CD4-positive, alpha-beta memory T cell (primary cell): ENCODE measurements at regions not wholly inside any gene's neighbourhood (a gene's known extent, or its start where the extent isn't known, plus 50 kb on each side); places are given as distances from the start of the nearest gene placed in this dataset.
A peak's percentile ranks its signal among the peaks of the same experiment; 100 is the strongest.

Source experiments
- CTCF ChIA-PET: fragments of 350-600 bp; sonication (Branson Sonifier 250); formaldehyde crosslinking; loops from one replicate; lab custom pipeline; 2021; ENCODE audit warnings: inconsistent platforms; ENCODE audit not compliant: partially characterized antibody; lab: Charles Lee
- POLR2A ChIA-PET: fragments of 350-600 bp; sonication (Branson Sonifier 250); formaldehyde crosslinking; loops from one replicate; lab custom pipeline; 2021; ENCODE audit not compliant: partially characterized antibody; lab: Charles Lee
- DNase-seq, 5 donors: peaks; one replicate each; pipeline versions ENCODE4 v3.0.0 to v3.0.0-alpha.2; 2020 to 2022; ENCODE audit warnings: mixed read lengths in 1 of 5
- H3K27ac ChIP-seq: one replicate; pipeline ENCODE4 v1.7.0; 2013; ENCODE audit warnings: low read depth, low read length
- H3K27me3 ChIP-seq: 2 replicates; pipeline ENCODE4 v1.7.0; 2013; ENCODE audit warnings: mild to moderate bottlenecking, low read length, moderate library complexity; ENCODE audit not compliant: insufficient read depth
- H3K36me3 ChIP-seq: 2 replicates; pipeline ENCODE4 v1.7.0; 2013; ENCODE audit warnings: mild to moderate bottlenecking, low read length, moderate library complexity; ENCODE audit not compliant: insufficient read depth
- H3K4me1 ChIP-seq: 2 replicates; pipeline ENCODE4 v1.7.0; 2013; ENCODE audit warnings: mild to moderate bottlenecking, low read length, moderate library complexity; ENCODE audit not compliant: insufficient read depth
- H3K4me3 ChIP-seq, 2 donors: one replicate each; pipeline ENCODE4 v1.7.0; 2013; ENCODE audit warnings: low read length in 2 of 2, mild to moderate bottlenecking in 1 of 2
- H3K9me3 ChIP-seq, 2 donors: one replicate each; pipeline ENCODE4 v1.7.0; 2013; ENCODE audit warnings: low read length in 2 of 2, control low read depth in 1 of 2; ENCODE audit not compliant: control insufficient read depth in 1 of 2
- H3K27ac Mint-ChIP-seq, 7 donors: one replicate each; pipeline ENCODE4 v1.8.0; 2020 to 2021; ENCODE audit warnings: mixed read lengths in 7 of 7, mild to moderate bottlenecking in 6 of 7, inconsistent platforms in 3 of 7, moderate library complexity in 3 of 7
- H3K27me3 Mint-ChIP-seq, 2 donors: one replicate each; pipeline ENCODE4 v1.8.0; 2020 to 2021; ENCODE audit warnings: mixed read lengths in 2 of 2
- H3K36me3 Mint-ChIP-seq, 2 donors: one replicate each; pipeline ENCODE4 v1.8.0; 2020 to 2021; ENCODE audit warnings: mixed read lengths in 2 of 2, inconsistent platforms in 1 of 2, mild to moderate bottlenecking in 1 of 2
- H3K4me1 Mint-ChIP-seq, 4 donors: one replicate each; pipeline ENCODE4 v1.8.0; 2020 to 2021; ENCODE audit warnings: mixed read lengths in 4 of 4, mild to moderate bottlenecking in 1 of 4
- H3K4me3 Mint-ChIP-seq, 8 donors: one replicate each; pipeline ENCODE4 v1.8.0; 2020 to 2021; ENCODE audit warnings: mixed read lengths in 8 of 8, mild to moderate bottlenecking in 7 of 8, moderate library complexity in 6 of 8, inconsistent platforms in 3 of 8
- H3K9me3 Mint-ChIP-seq, 8 donors: one replicate each; pipeline ENCODE4 v1.8.0; 2020 to 2021; ENCODE audit warnings: mixed read lengths in 8 of 8, mild to moderate bottlenecking in 5 of 8, inconsistent platforms in 3 of 8, moderate library complexity in 1 of 8
- intact Hi-C: fragments of 100-400 bp; cut with micrococcal nuclease; formaldehyde crosslinking; loops from one replicate; pipeline ENCODE4 v1.15.1; 2023

DNA sequence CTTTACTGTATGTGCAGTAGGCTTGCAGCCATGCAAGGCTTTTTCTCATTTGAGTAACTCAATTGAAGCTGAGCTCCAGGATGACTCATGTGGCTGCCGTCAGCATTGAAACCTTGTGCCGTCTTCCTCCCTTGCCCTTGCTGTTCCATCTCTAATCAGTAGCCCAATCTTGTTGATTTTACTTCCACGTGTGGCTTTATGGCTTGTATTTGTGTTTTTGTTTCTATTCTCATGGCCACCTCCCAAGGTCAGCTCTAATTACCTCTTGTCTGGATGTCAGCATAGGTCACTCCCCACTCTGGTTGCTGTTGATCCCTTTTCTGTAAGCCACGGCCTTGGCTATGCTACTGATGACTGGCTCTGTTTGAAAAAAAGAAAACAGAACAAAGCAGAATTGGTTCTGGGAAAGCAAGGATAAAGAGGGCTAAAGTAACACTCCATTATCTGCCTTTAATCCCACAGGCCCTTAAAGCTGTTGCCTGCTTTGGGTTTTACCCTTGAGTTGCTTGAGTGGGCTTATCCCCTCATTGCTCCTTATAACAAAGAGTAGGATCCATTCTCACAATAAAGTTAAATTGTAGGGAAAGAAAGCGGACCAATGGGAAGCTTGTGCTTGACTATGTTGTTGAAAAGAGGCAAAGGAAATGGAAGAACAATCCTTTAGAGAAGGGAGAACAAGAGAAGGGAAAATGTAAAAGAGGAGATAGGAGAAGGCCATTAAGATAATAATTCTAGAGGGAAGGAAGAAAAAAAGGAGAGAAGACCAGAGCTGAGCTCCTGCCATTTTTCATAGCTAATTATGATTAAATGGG lies 173.9 kb upstream of the PGRMC2 start:
- CTCF ChIA-PET: no interaction called here
- Mint-ChIP-seq H3K36me3 (no peaks in the 10 kb centered on the region), H3K27me3 (peaks cover 0 to 2% of the 10 kb centered on the region in 2 donors), H3K9me3 (no peaks in the 10 kb centered on the region), H3K4me3 (no peak overlapping the region), H3K4me1 (no peaks in the 10 kb centered on the region), H3K27ac (no peak overlapping the region)
- DNase-seq: no peak
- POLR2A ChIA-PET: no interaction called here
- Histone ChIP-seq H3K36me3 (no peaks in the 10 kb centered on the region), H3K4me3 (no peak overlapping the region), H3K9me3 (no peaks in the 10 kb centered on the region), H3K4me1 (no peaks in the 10 kb centered on the region), H3K27ac (no peak overlapping the region), H3K27me3 (no peaks in the 10 kb centered on the region)
- intact Hi-C loops: no loop called here

DNA sequence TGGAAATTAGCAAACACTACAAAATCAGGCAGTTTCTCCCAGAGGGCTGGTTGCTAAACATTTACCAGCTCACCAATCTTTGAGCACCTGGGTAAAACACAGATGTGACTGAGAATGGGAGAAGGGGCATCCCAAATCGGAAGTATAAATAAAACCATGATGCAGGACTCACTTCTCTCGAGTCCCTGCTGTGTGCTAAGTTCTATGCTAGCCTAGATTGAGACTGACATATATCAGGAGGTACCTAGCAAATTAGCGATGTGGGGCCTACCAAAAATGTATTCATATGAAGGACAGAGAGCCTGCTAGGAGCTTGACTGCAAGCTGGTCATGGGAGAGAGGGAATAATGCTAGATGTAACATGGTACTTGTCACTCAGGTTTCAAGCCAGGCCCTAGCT lies 171.9 kb upstream of the PGRMC2 start:
- Histone ChIP-seq H3K27me3 (no peaks in the 10 kb centered on the region), H3K4me3 (no peak overlapping the region), H3K4me1 (no peaks in the 10 kb centered on the region), H3K9me3 (no peaks in the 10 kb centered on the region), H3K36me3 (no peaks in the 10 kb centered on the region), H3K27ac (no peak overlapping the region)
- Mint-ChIP-seq H3K4me3 (no peak overlapping the region), H3K4me1 (no peaks in the 10 kb centered on the region), H3K9me3 (no peaks in the 10 kb centered on the region), H3K36me3 (no peaks in the 10 kb centered on the region), H3K27ac (no peak overlapping the region), H3K27me3 (peaks cover 0 to 3% of the 10 kb centered on the region in 2 donors)
- POLR2A ChIA-PET: no interaction called here
- CTCF ChIA-PET: no interaction called here
- intact Hi-C loops: no loop called here
- no peak for DNase-seq

DNA sequence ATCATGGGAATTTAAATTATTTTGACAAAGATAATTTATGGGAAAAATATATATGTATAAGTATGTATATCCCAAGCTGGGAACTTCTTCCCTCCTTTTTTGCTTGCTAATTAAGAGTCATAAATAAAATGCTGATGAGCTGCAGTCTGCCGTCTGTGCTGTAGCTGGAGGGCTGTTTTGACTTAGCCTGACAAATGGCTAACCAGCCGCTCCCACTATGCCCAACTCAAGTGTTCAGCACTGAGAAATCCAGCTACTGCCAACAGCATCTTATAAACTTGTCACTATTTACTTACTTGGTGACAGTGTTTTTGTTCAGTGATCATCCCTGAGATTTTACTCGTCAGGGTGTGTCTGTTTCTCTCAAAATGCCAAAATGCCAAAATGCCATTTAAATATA lies 171.2 kb upstream of the PGRMC2 start:
- Histone ChIP-seq H3K4me1 (no peaks in the 10 kb centered on the region), H3K27me3 (no peaks in the 10 kb centered on the region), H3K36me3 (no peaks in the 10 kb centered on the region), H3K27ac (no peak overlapping the region), H3K4me3 (no peak overlapping the region), H3K9me3 (no peaks in the 10 kb centered on the region)
- H3K9me3 Mint-ChIP-seq: no peaks in the 10 kb centered on the region
- POLR2A ChIA-PET: no interaction called here
- CTCF ChIA-PET: no interaction called here
- H3K27me3 Mint-ChIP-seq: peaks cover 0 to 3% of the 10 kb centered on the region in 2 donors
- no peak overlapping the region for H3K27ac Mint-ChIP-seq
- H3K4me3 Mint-ChIP-seq: no peak overlapping the region
- H3K4me1 Mint-ChIP-seq: peaks cover 0 to 5% (median 2%) of the 10 kb centered on the region in 4 donors
- no peak for DNase-seq
- H3K36me3 Mint-ChIP-seq: no peaks in the 10 kb centered on the region
- intact Hi-C loops: no loop called here

DNA sequence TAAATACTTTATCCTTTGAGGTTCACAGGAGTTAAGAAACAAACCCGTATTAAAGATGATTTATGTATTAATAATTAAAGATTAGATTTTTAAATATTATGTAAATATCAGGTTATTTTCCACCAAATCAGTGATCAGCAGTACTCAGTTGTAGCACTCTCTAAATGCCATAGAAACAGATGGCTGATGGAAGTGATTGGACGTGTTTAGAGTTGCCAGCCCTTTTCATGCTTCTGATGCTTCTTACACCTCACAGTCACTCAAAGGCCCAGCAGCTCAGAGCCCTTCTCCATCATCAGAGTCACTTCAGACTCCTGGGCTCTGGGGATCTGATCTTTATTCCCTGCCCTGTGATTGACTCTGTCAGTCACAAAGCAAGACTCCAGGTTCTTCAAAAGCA lies 170.1 kb upstream of the PGRMC2 start:
- Mint-ChIP-seq H3K9me3 (no peaks in the 10 kb centered on the region), H3K36me3 (no peaks in the 10 kb centered on the region), H3K4me3 (no peak overlapping the region), H3K4me1 (peaks cover 0 to 5% (median 3%) of the 10 kb centered on the region in 4 donors), H3K27ac (no peak overlapping the region), H3K27me3 (peaks cover 0 to 3% of the 10 kb centered on the region in 2 donors)
- Histone ChIP-seq H3K27ac (no peak overlapping the region), H3K4me3 (no peak overlapping the region), H3K27me3 (no peaks in the 10 kb centered on the region), H3K36me3 (no peaks in the 10 kb centered on the region), H3K9me3 (no peaks in the 10 kb centered on the region), H3K4me1 (no peaks in the 10 kb centered on the region)
- ChIA-PET CTCF (interaction anchor here (1.6 kb wide), 1 partner anchor 11 kb away, joined by 3 read pairs; no protein-coding TSS in a partner anchor), POLR2A (no interaction called here)
- no peak for DNase-seq
- intact Hi-C loops: no loop called here

DNA sequence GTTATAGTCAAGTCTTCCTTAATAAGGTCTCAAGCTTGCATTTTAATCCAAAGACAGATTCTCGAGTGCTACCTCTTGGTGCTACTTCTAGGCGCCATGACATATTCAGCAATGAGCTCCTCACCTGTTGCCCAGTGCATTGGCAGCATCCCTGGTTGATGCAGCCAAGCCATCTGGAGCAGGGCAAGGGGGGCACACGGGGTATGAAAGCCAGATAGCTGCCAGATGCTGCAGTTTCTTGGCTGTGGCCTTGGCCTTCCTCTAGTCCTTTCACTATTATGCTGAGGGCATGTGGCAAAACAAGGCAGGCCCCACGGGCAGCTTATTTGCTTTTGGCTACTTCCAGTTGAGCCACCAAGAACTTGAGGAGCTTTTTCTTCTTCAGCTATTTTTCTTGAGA lies 168.6 kb upstream of the PGRMC2 start:
- Histone ChIP-seq H3K4me1 (no peaks in the 10 kb centered on the region), H3K27me3 (no peaks in the 10 kb centered on the region), H3K36me3 (no peaks in the 10 kb centered on the region), H3K27ac (no peak overlapping the region), H3K9me3 (no peaks in the 10 kb centered on the region), H3K4me3 (no peak overlapping the region)
- H3K27me3 Mint-ChIP-seq: peaks cover 0 to 3% of the 10 kb centered on the region in 2 donors
- no peak overlapping the region for H3K27ac Mint-ChIP-seq
- intact Hi-C loops: no loop called here
- H3K9me3 Mint-ChIP-seq: no peaks in the 10 kb centered on the region
- H3K36me3 Mint-ChIP-seq: no peaks in the 10 kb centered on the region
- CTCF ChIA-PET: interaction anchor here (0.9 to 2.4 kb wide), 7 partner anchors 8 to 407 kb away, joined by 3 to 8 read pairs (median 3); no protein-coding TSS in a partner anchor
- peaks cover 0 to 5% (median 3%) of the 10 kb centered on the region in 4 donors for H3K4me1 Mint-ChIP-seq
- H3K4me3 Mint-ChIP-seq: no peak overlapping the region
- POLR2A ChIA-PET: no interaction called here
- DNase-seq: no peak

DNA sequence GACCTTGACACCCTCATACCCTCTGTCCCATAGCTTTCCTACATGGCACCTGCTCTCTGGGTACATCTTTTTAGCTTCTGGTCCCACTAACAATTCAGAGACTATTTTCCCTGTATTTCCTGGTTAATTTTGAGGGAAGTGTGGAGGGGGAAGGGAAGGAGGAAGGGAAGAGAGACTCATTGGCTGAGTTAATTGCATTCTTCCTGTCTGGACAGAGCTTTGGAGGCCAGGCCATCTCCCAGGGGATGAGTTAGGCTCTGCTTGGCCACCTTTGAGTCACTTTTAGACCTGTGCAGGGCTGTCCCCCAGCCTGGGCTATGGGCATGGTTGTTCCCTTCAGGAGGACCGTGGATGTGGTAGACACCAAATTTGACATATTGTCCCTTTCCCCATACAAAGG lies 167.9 kb upstream of the PGRMC2 start:
- peaks cover 0 to 3% of the 10 kb centered on the region in 2 donors for H3K27me3 Mint-ChIP-seq
- intact Hi-C loops: no loop called here
- Histone ChIP-seq H3K27ac (no peak overlapping the region), H3K4me3 (no peak overlapping the region), H3K9me3 (no peaks in the 10 kb centered on the region), H3K27me3 (no peaks in the 10 kb centered on the region), H3K4me1 (no peaks in the 10 kb centered on the region), H3K36me3 (no peaks in the 10 kb centered on the region)
- peaks cover 0 to 5% (median 3%) of the 10 kb centered on the region in 4 donors for H3K4me1 Mint-ChIP-seq
- CTCF ChIA-PET: interaction anchor here (0.9 to 2.4 kb wide), 9 partner anchors 9 to 408 kb away, joined by 3 to 8 read pairs (median 4); no protein-coding TSS in a partner anchor
- DNase-seq: no peak
- H3K4me3 Mint-ChIP-seq: no peak overlapping the region
- H3K27ac Mint-ChIP-seq: peak overlapping the region in 1 of 7 donors; percentile 22
- no peaks in the 10 kb centered on the region for H3K9me3 Mint-ChIP-seq
- H3K36me3 Mint-ChIP-seq: no peaks in the 10 kb centered on the region
- POLR2A ChIA-PET: no interaction called here

DNA sequence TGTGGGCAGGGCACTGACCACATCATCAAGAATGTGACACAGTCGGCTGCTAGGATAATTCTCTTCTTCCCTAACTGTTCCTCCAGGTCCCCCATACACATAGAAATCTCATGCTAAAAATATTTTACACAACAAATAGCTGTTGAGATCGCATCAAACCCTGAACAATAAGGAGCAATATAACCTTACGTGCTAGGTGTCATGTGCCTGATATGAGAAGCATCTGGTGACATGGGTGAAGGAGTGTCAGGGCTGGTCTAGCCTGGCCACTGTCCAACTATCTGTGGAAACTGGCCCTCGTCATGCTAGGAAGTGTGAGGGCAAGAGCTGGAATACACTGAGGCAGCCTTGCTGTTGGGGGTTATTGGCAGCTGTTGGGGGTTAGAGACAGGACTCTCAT lies 167.3 kb upstream of the PGRMC2 start:
- H3K27me3 ChIP-seq: no peaks in the 10 kb centered on the region
- no peak overlapping the region for H3K27ac ChIP-seq
- ChIA-PET POLR2A (interaction anchor here (0.6 kb wide), 1 partner anchor 57 kb away, joined by 3 read pairs; no protein-coding TSS in a partner anchor), CTCF (interaction anchor here (0.7 to 2.4 kb wide), 14 partner anchors 10 to 409 kb away, joined by 3 to 9 read pairs (median 3); no protein-coding TSS in a partner anchor)
- H3K36me3 ChIP-seq: no peaks in the 10 kb centered on the region
- DNase-seq: no peak
- intact Hi-C loops: loop anchor here (1.0 kb wide), 2 partner anchors 354 to 408 kb away; partner anchors contain the start of gene JADE1
- no peaks in the 10 kb centered on the region for H3K9me3 ChIP-seq
- no peaks in the 10 kb centered on the region for H3K9me3 Mint-ChIP-seq
- H3K4me3 ChIP-seq: no peak overlapping the region
- no peak overlapping the region for H3K27ac Mint-ChIP-seq
- no peaks in the 10 kb centered on the region for H3K4me1 ChIP-seq
- H3K4me3 Mint-ChIP-seq: no peak overlapping the region
- peaks cover 0 to 5% (median 3%) of the 10 kb centered on the region in 4 donors for H3K4me1 Mint-ChIP-seq
- H3K27me3 Mint-ChIP-seq: peaks cover 2 to 3% of the 10 kb centered on the region in 2 donors
- no peaks in the 10 kb centered on the region for H3K36me3 Mint-ChIP-seq
